Esophagus (tissue), 2 donors: ENCODE measurements at regions not wholly inside any gene's neighbourhood (a gene's known extent, or its start where the extent isn't known, plus 50 kb on each side); places are given as distances from the start of the nearest gene placed in this dataset.

Experiments used
- H3K27ac ChIP-seq, 2 donors: one replicate each; pipeline ENCODE4 v1.5.1; 2013; ENCODE audit warnings: low read depth in 2 of 2, mild to moderate bottlenecking in 2 of 2, inconsistent platforms in 1 of 2, low read length in 1 of 2, moderate library complexity in 1 of 2
- H3K27me3 ChIP-seq, 2 donors: one replicate each; pipeline ENCODE4 v1.6.1; 2013; ENCODE audit warnings: low read length in 2 of 2, control low read depth in 1 of 2, mild to moderate bottlenecking in 1 of 2; ENCODE audit not compliant: insufficient read depth in 2 of 2, control insufficient read depth in 1 of 2
- H3K36me3 ChIP-seq, 2 donors: one replicate each; pipeline ENCODE4 v1.6.1; 2013; ENCODE audit warnings: low read length in 1 of 2; ENCODE audit not compliant: control insufficient read depth in 2 of 2, insufficient read depth in 2 of 2
- H3K4me1 ChIP-seq, 2 donors: one replicate each; pipeline ENCODE4 v1.6.1; 2013; ENCODE audit warnings: low read length in 1 of 2; ENCODE audit not compliant: control insufficient read depth in 2 of 2, insufficient read depth in 2 of 2
- H3K4me3 ChIP-seq, 2 donors: one replicate each; pipeline ENCODE4 v1.5.1; 2013; ENCODE audit warnings: low read length in 2 of 2, mild to moderate bottlenecking in 2 of 2, low read depth in 1 of 2, moderate library complexity in 1 of 2
- H3K9me3 ChIP-seq, 2 donors: one replicate each; pipeline ENCODE4 v1.6.1; 2013; ENCODE audit warnings: mild to moderate bottlenecking in 2 of 2, low read depth in 1 of 2, low read length in 1 of 2, moderate library complexity in 1 of 2; ENCODE audit not compliant: control insufficient read depth in 2 of 2, insufficient read depth in 1 of 2
- WGBS, 2 donors: extraction: QIAGEN DNeasy Blood & Tissue Kit; methylation state at CpG; one replicate each; pipeline ENCODE4 v1.1.7; 2013; 5-methylcytosine and 5-hydroxymethylcytosine counted together
- donor health status: healthy with polysubstance abuse.
- donor health status: Bipolar disorder and iron deficiency.

- WGBS, 2 donors = 90 to 92% methylated on average over 4 of the region's 4 CpGs
- H3K36me3 ChIP-seq = no peaks in the 10 kb centered on the region
Observed at GRCh38 chr7:115083935-115084334, 162.0 kb downstream of the MDFIC start.

DNA sequence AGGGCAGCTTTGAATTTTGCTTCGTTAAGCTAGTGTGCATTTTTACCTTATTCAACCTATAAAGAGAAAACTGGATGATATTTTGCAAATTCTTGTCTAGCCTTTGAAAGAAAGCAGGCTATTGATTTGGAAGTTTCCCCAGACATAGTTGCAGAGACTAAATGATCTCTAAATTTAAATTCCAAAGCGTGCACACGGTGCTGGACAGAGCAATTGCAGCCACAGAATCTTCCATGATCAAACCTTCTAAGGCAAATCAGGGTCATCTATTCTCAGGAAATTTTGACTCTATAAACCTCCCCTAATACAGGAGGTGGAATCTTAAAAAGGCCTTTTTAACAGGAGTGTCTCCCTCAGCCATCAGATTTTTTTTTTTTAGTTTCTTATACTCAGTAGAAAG is 159.9 kb downstream of the MDFIC start:
- 74 to 79% methylated on average over 3 of the region's 3 CpGs for WGBS, 2 donors
- Histone ChIP-seq H3K27ac (no peak overlapping the region), H3K4me1 (peaks cover 0 to 2% of the 10 kb centered on the region in 2 donors), H3K4me3 (no peak overlapping the region), H3K36me3 (no peaks in the 10 kb centered on the region), H3K9me3 (no peaks in the 10 kb centered on the region), H3K27me3 (no peaks in the 10 kb centered on the region)

More at GRCh38 chr7:115083935-115084334, 162.0 kb downstream of the MDFIC start:
- peaks cover 0 to 2% of the 10 kb centered on the region in 2 donors for H3K4me1 ChIP-seq
- no peak overlapping the region for H3K27ac ChIP-seq
- no peaks in the 10 kb centered on the region for H3K9me3 ChIP-seq
- no peaks in the 10 kb centered on the region for H3K27me3 ChIP-seq
- no peak overlapping the region for H3K4me3 ChIP-seq

GRCh38 chr7:115078851-115079250 is 157.0 kb downstream of the MDFIC start:
- no peak overlapping the region for H3K27ac ChIP-seq
- H3K4me1 ChIP-seq = no peaks in the 10 kb centered on the region
- no peaks in the 10 kb centered on the region for H3K27me3 ChIP-seq
- no peaks in the 10 kb centered on the region for H3K36me3 ChIP-seq
- no peak overlapping the region for H3K4me3 ChIP-seq
- H3K9me3 ChIP-seq = no peaks in the 10 kb centered on the region
- WGBS, 2 donors = 76 to 83% methylated on average over 1 of the region's 1 CpG

DNA sequence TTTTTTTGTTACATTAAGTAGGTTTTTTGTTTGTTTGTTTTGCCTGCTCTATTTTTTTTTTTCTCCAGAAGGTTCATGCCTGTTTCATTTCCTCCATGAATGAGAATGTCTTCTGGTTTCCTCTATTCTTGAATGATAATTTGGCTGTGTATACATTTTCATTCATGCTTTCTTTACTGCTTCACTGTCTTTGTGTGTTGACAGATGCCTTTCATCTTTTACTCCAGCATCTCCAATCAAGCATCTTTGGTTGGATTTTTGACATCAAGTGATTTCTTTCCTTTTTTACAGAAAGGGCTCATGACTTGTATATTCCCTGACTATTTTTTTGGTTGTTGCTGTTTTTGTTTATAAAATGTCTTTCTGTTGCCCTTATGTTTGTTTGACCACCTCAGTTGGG is 156.5 kb downstream of the MDFIC start:
- H3K4me1 ChIP-seq = no peaks in the 10 kb centered on the region
- H3K27me3 ChIP-seq = no peaks in the 10 kb centered on the region
- H3K27ac ChIP-seq = no peak overlapping the region
- H3K36me3 ChIP-seq = no peaks in the 10 kb centered on the region
- no peak overlapping the region for H3K4me3 ChIP-seq
- no peaks in the 10 kb centered on the region for H3K9me3 ChIP-seq

- Histone ChIP-seq H3K36me3 (no peaks in the 10 kb centered on the region), H3K4me3 (no peak overlapping the region), H3K27ac (no peak overlapping the region), H3K27me3 (no peaks in the 10 kb centered on the region), H3K9me3 (no peaks in the 10 kb centered on the region), H3K4me1 (no peaks in the 10 kb centered on the region)
- 80 to 91% methylated on average over 1 of the region's 1 CpG for WGBS, 2 donors
Observed at GRCh38 chr7:115070311-115070710, 148.4 kb downstream of the MDFIC start.
